ENCODE measurements at regions not wholly inside any gene's neighbourhood (a gene's known extent, or its start where the extent isn't known, plus 50 kb on each side); places are given as distances from the start of the nearest gene placed in this dataset.

GRCh38 chr10:20986049-20986448 lies 88.9 kb upstream of the NEBL start:
- Histone ChIP-seq H3K9me3 (ENCODE audit: low read length) (no peaks in the 10 kb centered on the region), H3K27ac (ENCODE audit: low read length) (no peak overlapping the region), H3K9me2 (ENCODE audit: insufficient read depth, low read length) (no peaks in the 10 kb centered on the region), H3K36me3 (ENCODE audit: insufficient read depth, low read length) (no peaks in the 10 kb centered on the region), H3F3A (ENCODE audit: insufficient read depth, low read length, poor library complexity, severe bottlenecking) (no peaks in the 10 kb centered on the region), H3K9ac (ENCODE audit: low read length) (no peak overlapping the region), H3K4me2 (ENCODE audit: low read length) (no peak overlapping the region), H3K27me3 (ENCODE audit: insufficient read depth, low read depth, low read length) (no peaks in the 10 kb centered on the region), H3K4me3 (ENCODE audit: low read length) (no peak overlapping the region), H4K20me1 (ENCODE audit: insufficient read depth) (no peaks in the 10 kb centered on the region), H2AFZ (ENCODE audit: low read depth, low read length) (no peak overlapping the region), H3K79me2 (replicated peaks; ENCODE audit: insufficient read depth, low read length) (no peaks in the 10 kb centered on the region)
- TF ChIP-seq EP300 (conservative IDR thresholded peaks at IDR 0.05; ENCODE audit: poor library complexity, severe bottlenecking) (no peak), POLR2AphosphoS5 (IDR thresholded peaks at IDR 0.05) (no peak), MXI1 (conservative IDR thresholded peaks at IDR 0.05; ENCODE audit: poor library complexity, severe bottlenecking) (no peak), TAF1 (IDR thresholded peaks at IDR 0.05; ENCODE audit: low read depth) (no peak), SMC3 (conservative IDR thresholded peaks at IDR 0.05; ENCODE audit: poor library complexity) (no peak), EZH2 (IDR thresholded peaks at IDR 0.05; ENCODE audit: borderline replicate concordance, insufficient read depth, low read length, poor library complexity, severe bottlenecking) (no peak), REST (IDR thresholded peaks at IDR 0.05; ENCODE audit: borderline replicate concordance) (no peak), RAD21 (conservative IDR thresholded peaks at IDR 0.05) (no peak)
- TF ChIP-seq, protein P1, sequence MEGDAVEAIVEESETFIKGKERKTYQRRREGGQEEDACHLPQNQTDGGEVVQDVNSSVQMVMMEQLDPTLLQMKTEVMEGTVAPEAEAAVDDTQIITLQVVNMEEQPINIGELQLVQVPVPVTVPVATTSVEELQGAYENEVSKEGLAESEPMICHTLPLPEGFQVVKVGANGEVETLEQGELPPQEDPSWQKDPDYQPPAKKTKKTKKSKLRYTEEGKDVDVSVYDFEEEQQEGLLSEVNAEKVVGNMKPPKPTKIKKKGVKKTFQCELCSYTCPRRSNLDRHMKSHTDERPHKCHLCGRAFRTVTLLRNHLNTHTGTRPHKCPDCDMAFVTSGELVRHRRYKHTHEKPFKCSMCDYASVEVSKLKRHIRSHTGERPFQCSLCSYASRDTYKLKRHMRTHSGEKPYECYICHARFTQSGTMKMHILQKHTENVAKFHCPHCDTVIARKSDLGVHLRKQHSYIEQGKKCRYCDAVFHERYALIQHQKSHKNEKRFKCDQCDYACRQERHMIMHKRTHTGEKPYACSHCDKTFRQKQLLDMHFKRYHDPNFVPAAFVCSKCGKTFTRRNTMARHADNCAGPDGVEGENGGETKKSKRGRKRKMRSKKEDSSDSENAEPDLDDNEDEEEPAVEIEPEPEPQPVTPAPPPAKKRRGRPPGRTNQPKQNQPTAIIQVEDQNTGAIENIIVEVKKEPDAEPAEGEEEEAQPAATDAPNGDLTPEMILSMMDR (IDR thresholded peaks at IDR 0.05; ENCODE audit: poor library complexity, severe bottlenecking) = no peak

DNA sequence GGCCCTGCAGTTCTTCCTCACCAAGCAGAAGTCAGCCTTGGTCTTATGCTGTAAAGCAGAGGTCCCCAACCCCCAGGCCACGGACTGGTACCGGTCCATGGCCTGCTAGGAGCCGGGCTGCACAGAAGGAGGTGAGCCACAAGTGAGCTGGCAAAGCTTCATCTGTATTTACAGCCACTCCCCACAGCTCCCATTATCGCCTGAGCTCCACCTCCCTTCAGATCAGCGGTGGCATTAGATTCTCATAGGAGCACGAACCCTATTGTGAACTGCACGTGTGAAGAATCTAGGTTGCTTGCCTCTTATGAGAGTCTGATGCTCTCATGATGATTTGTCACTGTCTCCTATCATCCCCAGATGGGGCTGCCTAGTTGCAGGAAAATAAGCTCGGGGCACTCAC lies 87.6 kb upstream of the NEBL start:
- no peaks in the 10 kb centered on the region for H3F3A ChIP-seq (ENCODE audit: insufficient read depth, low read length, poor library complexity, severe bottlenecking)
- no peaks in the 10 kb centered on the region for H4K20me1 ChIP-seq (ENCODE audit: insufficient read depth)
- no peaks in the 10 kb centered on the region for H3K36me3 ChIP-seq (ENCODE audit: insufficient read depth, low read length)
- H2AFZ ChIP-seq (ENCODE audit: low read depth, low read length) = no peak overlapping the region
- no peak overlapping the region for H3K27ac ChIP-seq (ENCODE audit: low read length)
- TF ChIP-seq, protein P1 (IDR thresholded peaks at IDR 0.05; ENCODE audit: poor library complexity, severe bottlenecking) = no peak
- no peak for TF ChIP-seq EZH2 (IDR thresholded peaks at IDR 0.05; ENCODE audit: borderline replicate concordance, insufficient read depth, low read length, poor library complexity, severe bottlenecking)
- no peak for TF ChIP-seq RAD21 (conservative IDR thresholded peaks at IDR 0.05)
- no peak for TF ChIP-seq TAF1 (IDR thresholded peaks at IDR 0.05; ENCODE audit: low read depth)
- TF ChIP-seq POLR2AphosphoS5 (IDR thresholded peaks at IDR 0.05) = no peak
- no peak for TF ChIP-seq MXI1 (conservative IDR thresholded peaks at IDR 0.05; ENCODE audit: poor library complexity, severe bottlenecking)
- no peak for TF ChIP-seq SMC3 (conservative IDR thresholded peaks at IDR 0.05; ENCODE audit: poor library complexity)
- TF ChIP-seq EP300 (conservative IDR thresholded peaks at IDR 0.05; ENCODE audit: poor library complexity, severe bottlenecking) = no peak
- TF ChIP-seq REST (IDR thresholded peaks at IDR 0.05; ENCODE audit: borderline replicate concordance) = no peak
- H3K9me2 ChIP-seq (ENCODE audit: insufficient read depth, low read length) = no peaks in the 10 kb centered on the region
- no peaks in the 10 kb centered on the region for H3K27me3 ChIP-seq (ENCODE audit: insufficient read depth, low read depth, low read length)
- no peak overlapping the region for H3K4me2 ChIP-seq (ENCODE audit: low read length)
- H3K9me3 ChIP-seq (ENCODE audit: low read length) = no peaks in the 10 kb centered on the region
- H3K4me3 ChIP-seq (ENCODE audit: low read length) = no peak overlapping the region
- no peak overlapping the region for H3K9ac ChIP-seq (ENCODE audit: low read length)
- H3K79me2 ChIP-seq (replicated peaks; ENCODE audit: insufficient read depth, low read length) = no peaks in the 10 kb centered on the region
